Pancreas (tissue), 10 donors: ENCODE measurements at regions not wholly inside any gene's neighbourhood (a gene's known extent, or its start where the extent isn't known, plus 50 kb on each side); places are given as distances from the start of the nearest gene placed in this dataset.

ENCODE experiments used
- ATAC-seq, 4 donors: fragments of 200-7000 bp; cut with Tn5 transposase; one replicate each; pipeline versions ENCODE4 v1.8.0 to v1.9.1; 2020; ENCODE audit warnings: mild to moderate bottlenecking in 4 of 4, moderate library complexity in 4 of 4
- DNase-seq, 6 donors: peaks; one replicate each; pipeline ENCODE4 v3.0.0-alpha.2; 2020
- FAIRE-seq: peaks from 2 replicates; lab custom pipeline; 2012; peaks lifted over from hg19 to GRCh38; lab: Jason Lieb, UNC
- H3K27ac ChIP-seq, 4 donors: fragments of 200-600 bp; sonication (generic); 1 replicate in 3 of 4; 2 replicates in 1 of 4; pipeline versions ENCODE4 v1.5.0 to v1.8.0; 2020
- H3K27me3 ChIP-seq, 4 donors: fragments of 200-600 bp; one replicate each; pipeline ENCODE4 v1.8.0; 2021
- H3K36me3 ChIP-seq, 3 donors: fragments of 200-600 bp; sonication (generic) in 1 of 3; one replicate each; pipeline versions ENCODE4 v1.5.0 to v1.8.0; 2020 to 2021
- H3K4me1 ChIP-seq, 3 donors: fragments of 200-600 bp; one replicate each; pipeline ENCODE4 v1.8.0; 2021
- H3K4me3 ChIP-seq, 4 donors: fragments of 200-600 bp; sonication (generic) in 2 of 4; one replicate each; pipeline versions ENCODE4 v1.5.0 to v1.8.0; 2020 to 2021
- H3K9me3 ChIP-seq, 4 donors: fragments of 200-600 bp; one replicate each; pipeline ENCODE4 v1.8.0; 2021
- WGBS, 2 donors: extraction: QIAGEN DNeasy Blood & Tissue Kit; methylation state at CpG; one replicate each; pipeline ENCODE4 v1.1.7; 2013; 5-methylcytosine and 5-hydroxymethylcytosine counted together
- intact Hi-C, 3 donors: fragments of 100-400 bp; cut with DNase I; formaldehyde crosslinking; loops; one replicate each; pipeline versions ENCODE4 v1.11.1 to v1.14.2; 2022
- TF ChIP-seq, protein P1 (sequence below), 4 donors: fragments of 200-600 bp; sonication (generic) in 3 of 4; IDR thresholded peaks; one replicate each; pipeline versions ENCODE4 v1.5.0 to v1.8.0; 2021; ENCODE audit warnings: antibody characterized with exemption in 4 of 4
- donor health status: healthy with polysubstance abuse.
- donor health status: DM: no; HTN: no; CAD: no; lungs with moderate emphysema.
- donor health status: DM: no; HTN: no; CAD: no.
- donor health status: control.
- donor health status: control.
- donor health status: Bipolar disorder and iron deficiency.
- donor health status: DM: yes; HTN: yes; CAD: no.
- donor health status: DM: no; HTN: no; CAD: no.
- donor health status: DM: no; HTN: no; CAD: no.
- donor health status: DM: yes; HTN: yes; CAD: no.

GRCh38 chr3:26406636-26407035, 215.9 kb upstream of the LRRC3B start:
- TF ChIP-seq, protein P1, sequence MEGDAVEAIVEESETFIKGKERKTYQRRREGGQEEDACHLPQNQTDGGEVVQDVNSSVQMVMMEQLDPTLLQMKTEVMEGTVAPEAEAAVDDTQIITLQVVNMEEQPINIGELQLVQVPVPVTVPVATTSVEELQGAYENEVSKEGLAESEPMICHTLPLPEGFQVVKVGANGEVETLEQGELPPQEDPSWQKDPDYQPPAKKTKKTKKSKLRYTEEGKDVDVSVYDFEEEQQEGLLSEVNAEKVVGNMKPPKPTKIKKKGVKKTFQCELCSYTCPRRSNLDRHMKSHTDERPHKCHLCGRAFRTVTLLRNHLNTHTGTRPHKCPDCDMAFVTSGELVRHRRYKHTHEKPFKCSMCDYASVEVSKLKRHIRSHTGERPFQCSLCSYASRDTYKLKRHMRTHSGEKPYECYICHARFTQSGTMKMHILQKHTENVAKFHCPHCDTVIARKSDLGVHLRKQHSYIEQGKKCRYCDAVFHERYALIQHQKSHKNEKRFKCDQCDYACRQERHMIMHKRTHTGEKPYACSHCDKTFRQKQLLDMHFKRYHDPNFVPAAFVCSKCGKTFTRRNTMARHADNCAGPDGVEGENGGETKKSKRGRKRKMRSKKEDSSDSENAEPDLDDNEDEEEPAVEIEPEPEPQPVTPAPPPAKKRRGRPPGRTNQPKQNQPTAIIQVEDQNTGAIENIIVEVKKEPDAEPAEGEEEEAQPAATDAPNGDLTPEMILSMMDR (IDR thresholded peaks at IDR 0.05): no peak
- Histone ChIP-seq H3K27ac (no peak overlapping the region), H3K36me3 (no peaks in the 10 kb centered on the region), H3K9me3 (no peaks in the 10 kb centered on the region), H3K4me1 (no peaks in the 10 kb centered on the region), H3K4me3 (no peak overlapping the region), H3K27me3 (no peaks in the 10 kb centered on the region)
- FAIRE-seq: no peak
- ATAC-seq: no peak
- WGBS, 2 donors: 40 to 56% methylated on average over 2 of the region's 2 CpGs
- intact Hi-C loops: no loop called here
- DNase-seq: no peak

- TF ChIP-seq, protein P1 (IDR thresholded peaks at IDR 0.05): no peak
- DNase-seq (no peak), ATAC-seq (no peak), FAIRE-seq (no peak)
- H3K27ac ChIP-seq: no peak overlapping the region
- H3K4me3 ChIP-seq: no peak overlapping the region
- no peaks in the 10 kb centered on the region for H3K4me1 ChIP-seq
- H3K36me3 ChIP-seq: no peaks in the 10 kb centered on the region
- H3K27me3 ChIP-seq: no peaks in the 10 kb centered on the region
- no peaks in the 10 kb centered on the region for H3K9me3 ChIP-seq
- intact Hi-C loops: no loop called here
Observed at GRCh38 chr3:26418553-26418952, 204.0 kb upstream of the LRRC3B start.

GRCh38 chr3:26422415-26422814, 200.2 kb upstream of the LRRC3B start:
- WGBS, 2 donors: 78 to 92% methylated on average over 2 of the region's 2 CpGs
- Histone ChIP-seq H3K9me3 (no peaks in the 10 kb centered on the region), H3K27ac (no peak overlapping the region), H3K36me3 (no peaks in the 10 kb centered on the region), H3K27me3 (no peaks in the 10 kb centered on the region), H3K4me1 (no peaks in the 10 kb centered on the region), H3K4me3 (no peak overlapping the region)
- intact Hi-C loops: no loop called here
- DNase-seq (no peak), FAIRE-seq (no peak), ATAC-seq (no peak)
- TF ChIP-seq, protein P1 (IDR thresholded peaks at IDR 0.05): no peak

- FAIRE-seq: no peak
- 88 to 94% methylated on average over 3 of the region's 3 CpGs for WGBS, 2 donors
- TF ChIP-seq, protein P1 (IDR thresholded peaks at IDR 0.05): no peak
Observed at GRCh38 chr3:26425076-26425475, 197.5 kb upstream of the LRRC3B start.

GRCh38 chr3:26428992-26429391, 193.6 kb upstream of the LRRC3B start:
- H3K4me1 ChIP-seq: no peaks in the 10 kb centered on the region
- 55 to 56% methylated on average over 2 of the region's 2 CpGs for WGBS, 2 donors
- H3K27me3 ChIP-seq: no peaks in the 10 kb centered on the region
- no peaks in the 10 kb centered on the region for H3K9me3 ChIP-seq
- no peak overlapping the region for H3K27ac ChIP-seq
- no peak overlapping the region for H3K4me3 ChIP-seq
- no peak for ATAC-seq
- no peak for DNase-seq
- intact Hi-C loops: no loop called here
- H3K36me3 ChIP-seq: no peaks in the 10 kb centered on the region
- FAIRE-seq: no peak
- TF ChIP-seq, protein P1 (IDR thresholded peaks at IDR 0.05): no peak

More at GRCh38 chr3:26425076-26425475, 197.5 kb upstream of the LRRC3B start:
- no peaks in the 10 kb centered on the region for H3K27me3 ChIP-seq
- no peaks in the 10 kb centered on the region for H3K4me1 ChIP-seq
- H3K9me3 ChIP-seq: no peaks in the 10 kb centered on the region
- ATAC-seq (no peak), DNase-seq (no peak)
- H3K36me3 ChIP-seq: no peaks in the 10 kb centered on the region
- intact Hi-C loops: no loop called here
- H3K27ac ChIP-seq: no peak overlapping the region
- H3K4me3 ChIP-seq: no peak overlapping the region
